Endometrium (tissue), 2 donors: ENCODE measurements at regions not wholly inside any gene's neighbourhood (a gene's known extent, or its start where the extent isn't known, plus 50 kb on each side); places are given as distances from the start of the nearest gene placed in this dataset.
"Not testable (repeated sequence)": the region's sequence is repeated elsewhere in the genome, so short reads cannot be mapped to it uniquely, and the experiment has no call there.

Experiments used
- FAIRE-seq: peaks from 2 replicates; lab custom pipeline; 2012; peaks lifted over from hg19 to GRCh38; lab: Jason Lieb, UNC
- donor health status: control.
- donor health status: control.

DNA sequence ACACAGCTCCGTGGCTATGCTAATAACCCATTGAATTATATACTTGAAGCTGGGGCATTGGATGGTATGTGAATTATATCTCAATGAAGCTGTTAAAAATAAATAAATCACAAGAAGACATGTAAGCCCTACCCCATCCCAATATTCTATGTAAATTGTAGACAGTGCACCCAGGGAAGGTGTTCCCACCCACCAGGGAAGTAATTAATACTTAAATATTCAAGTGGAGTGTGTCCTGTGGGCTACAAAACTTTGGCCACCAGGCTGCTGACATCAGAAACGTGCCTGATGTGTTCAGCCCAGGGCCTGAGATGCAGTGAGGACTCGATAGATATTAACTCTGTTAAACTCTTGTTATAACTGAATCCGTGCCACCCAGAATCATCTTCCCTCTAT lies 240.4 kb upstream of the RREB1 start:
- no peak for FAIRE-seq

DNA sequence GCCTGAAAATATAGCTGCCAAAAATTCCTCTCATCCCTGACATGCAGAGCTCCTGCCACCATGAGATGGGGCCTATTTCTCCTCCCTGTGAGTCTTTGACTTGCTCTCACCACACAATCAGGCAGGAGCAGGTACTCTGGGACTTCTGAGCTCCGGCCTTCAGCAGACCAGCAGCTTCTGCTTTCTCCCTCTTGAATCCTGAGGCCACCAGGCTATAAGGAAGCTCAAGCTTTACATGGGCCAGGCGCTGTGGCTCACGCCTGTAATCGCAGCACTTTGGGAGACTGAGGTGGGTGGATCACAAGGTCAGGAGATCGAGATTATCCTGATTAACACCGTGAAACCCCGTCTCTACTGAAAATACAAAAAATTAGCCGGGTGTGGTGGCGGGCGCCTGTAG lies 238.7 kb upstream of the RREB1 start:
- no peak for FAIRE-seq

DNA sequence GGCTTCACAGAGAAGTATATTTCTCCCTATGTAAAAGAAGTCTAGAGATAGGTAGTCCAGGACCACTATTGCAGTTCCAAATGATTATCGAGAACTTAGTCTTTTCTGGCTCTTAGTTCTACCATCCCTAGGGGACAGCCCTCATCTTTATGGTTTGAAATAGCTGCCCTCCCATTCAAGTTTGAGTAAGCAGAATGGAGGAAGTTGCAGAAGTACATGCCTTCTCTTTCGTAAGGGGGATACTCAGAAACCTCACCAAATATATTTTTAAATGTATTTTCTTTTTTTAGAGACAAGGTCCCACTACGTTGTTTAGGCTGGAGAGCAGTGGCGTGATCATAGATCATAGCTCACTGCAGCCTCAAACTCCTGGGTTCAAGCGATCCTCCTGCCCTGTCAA lies 236.8 kb upstream of the RREB1 start:
- no peak for FAIRE-seq

DNA sequence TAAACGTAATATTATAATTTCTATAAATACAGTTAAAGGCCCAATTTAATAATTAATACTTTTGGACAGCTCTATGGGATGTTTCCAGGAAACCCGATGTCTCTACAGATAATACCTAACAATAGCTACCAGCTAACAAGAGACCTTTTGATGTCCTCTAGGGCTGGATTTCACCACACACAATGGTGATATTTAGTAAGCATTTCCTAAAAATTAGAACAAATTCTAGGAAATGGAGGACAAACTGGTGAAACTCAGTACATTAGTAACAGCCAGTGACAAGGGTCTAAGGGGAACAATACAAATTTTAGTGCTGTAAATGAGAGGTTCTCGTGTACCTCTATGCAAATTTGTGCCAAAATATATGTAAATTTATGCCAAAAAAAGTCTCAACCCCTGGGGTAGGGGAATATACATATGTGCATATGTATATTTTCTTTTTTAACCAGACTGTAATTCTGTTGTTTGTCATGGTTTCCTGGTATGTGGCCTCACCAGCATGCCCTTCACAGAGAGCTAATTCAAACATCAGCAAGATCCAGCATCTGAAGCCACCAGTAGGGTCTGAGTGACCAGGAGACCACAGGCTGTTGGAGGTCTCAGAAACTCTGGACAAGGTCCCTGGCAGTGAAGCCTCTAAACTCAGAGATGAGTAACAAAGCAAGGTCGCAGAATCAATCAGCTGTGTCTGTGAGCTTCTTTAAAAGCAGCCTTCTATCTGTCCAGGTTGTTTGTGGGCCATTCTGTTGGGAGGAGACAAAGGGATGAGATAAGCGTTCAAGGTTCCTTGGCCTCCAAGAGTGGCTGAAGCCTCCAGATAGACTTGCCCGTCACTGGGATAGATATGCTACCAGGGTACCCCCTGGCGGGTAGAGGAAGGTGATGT lies 235.1 kb upstream of the RREB1 start:
- FAIRE-seq, result no peak

DNA sequence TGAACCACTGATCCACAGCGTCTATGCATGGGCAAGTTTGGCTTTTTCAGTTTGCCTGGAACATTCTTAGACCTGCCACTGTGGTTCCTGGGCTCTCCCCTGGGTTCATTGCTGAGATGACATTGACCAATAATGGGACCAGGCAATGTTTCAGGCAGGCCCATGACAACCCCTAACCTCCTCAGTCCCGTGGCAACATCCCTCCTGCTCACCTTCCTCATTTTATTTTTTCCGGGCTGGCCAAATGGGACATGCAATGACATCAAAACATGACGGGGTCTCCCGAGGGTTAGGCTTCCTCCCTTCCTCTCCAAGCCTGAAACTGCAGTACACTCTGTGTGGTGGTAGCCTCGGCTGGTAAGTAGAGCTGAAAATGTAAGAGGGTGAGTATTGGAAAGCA lies 234.0 kb upstream of the RREB1 start:
- FAIRE-seq, result no peak

DNA sequence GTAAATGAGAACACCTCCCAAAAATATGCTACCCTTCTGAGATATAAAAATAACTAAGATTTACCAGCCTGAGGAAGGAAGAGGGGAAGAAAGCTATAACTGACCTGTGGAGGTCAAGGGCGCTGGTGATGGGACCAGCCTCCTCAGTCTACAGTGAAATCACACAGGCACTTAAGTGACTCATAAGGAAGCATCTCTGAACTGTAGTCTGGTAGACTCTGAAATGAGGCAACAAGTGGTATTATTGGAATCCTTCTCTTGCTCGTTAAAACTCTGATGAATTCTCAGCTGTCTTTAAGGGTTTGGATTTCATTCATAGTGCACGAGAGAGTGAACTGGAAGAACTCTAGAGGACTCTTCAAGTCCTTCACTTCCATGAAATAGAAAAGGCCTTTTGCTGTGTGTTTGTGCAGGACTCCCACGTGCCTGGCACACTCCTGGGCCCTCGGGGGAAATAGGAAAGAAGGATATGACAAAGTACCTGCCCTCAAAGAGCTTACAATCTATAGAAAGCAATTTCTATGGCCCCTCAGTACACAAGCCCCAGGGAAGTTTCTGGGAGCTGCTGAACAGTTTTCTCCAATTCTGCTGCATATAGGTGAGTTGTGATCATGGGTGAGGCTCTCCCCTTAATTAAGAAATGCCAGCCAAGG lies 231.8 kb upstream of the RREB1 start:
- no peak for FAIRE-seq

DNA sequence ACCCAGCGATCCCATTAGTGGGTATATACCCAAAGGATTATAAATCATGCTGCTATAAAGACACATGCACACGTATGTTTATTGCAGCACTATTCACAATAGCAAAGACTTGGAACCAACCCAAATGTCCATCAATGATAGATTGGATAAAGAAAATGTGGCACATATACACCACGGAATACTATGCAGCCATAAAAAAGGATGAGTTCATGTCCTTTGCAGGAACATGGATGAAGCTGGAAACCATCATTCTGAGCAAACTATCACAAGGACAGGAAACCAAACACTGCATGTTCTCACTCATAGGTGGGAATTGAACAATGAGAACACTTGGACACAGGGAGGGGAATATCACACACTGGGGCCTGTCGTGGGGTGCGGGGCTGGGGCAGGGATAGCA lies 230.0 kb upstream of the RREB1 start:
- FAIRE-seq, result not testable (repeated sequence)

DNA sequence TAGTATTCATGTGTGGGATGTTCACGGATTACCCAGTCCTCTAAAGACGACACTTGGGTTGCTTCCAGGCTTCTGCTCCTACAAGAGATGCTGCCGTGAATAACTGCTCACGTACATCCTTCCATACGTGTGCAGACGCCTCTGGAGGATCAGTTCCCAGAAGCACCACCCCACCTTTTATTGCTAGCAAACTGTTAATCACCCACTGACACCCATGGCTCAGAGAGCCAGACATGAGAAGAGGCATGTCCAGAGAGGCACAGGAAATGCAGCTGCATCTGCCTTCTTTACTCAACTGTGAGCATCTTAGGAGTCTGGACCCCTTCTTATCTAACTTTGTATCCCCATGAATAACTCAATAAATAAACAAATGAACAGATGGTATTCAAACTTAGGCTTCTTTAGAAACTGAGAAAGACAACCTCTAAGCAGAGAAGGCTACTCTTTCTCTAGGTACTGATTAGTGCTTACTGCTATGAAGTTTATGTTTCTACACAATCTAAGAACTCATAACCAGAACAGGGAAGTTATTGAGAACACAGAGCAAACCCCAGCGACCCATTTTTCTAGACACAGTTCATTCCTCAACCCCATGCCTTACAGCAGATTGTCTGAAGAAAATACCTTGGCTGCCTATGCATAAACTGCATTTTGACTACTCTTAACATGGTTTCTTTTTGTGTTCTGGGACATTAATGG lies 228.7 kb upstream of the RREB1 start:
- FAIRE-seq, result no peak

DNA sequence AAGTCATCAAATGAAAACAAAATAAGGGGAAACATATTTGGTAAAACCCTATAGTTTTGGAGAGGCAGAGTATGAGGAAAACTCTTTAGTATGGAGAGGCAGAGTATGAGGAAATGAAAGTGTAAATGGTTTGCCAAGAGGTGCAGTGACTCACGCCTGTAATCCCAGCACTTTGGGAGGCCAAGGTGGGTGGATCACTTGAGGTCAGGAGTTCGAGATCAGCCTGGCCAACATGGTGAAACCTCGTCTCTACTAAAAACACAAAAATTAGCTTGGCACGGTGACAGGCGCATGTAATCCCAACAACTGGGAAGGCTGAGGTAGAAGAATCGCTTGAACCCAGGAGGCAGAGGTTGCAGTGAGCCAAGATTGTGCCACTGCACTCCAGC lies 228.2 kb upstream of the RREB1 start:
- FAIRE-seq, result not testable (repeated sequence)

DNA sequence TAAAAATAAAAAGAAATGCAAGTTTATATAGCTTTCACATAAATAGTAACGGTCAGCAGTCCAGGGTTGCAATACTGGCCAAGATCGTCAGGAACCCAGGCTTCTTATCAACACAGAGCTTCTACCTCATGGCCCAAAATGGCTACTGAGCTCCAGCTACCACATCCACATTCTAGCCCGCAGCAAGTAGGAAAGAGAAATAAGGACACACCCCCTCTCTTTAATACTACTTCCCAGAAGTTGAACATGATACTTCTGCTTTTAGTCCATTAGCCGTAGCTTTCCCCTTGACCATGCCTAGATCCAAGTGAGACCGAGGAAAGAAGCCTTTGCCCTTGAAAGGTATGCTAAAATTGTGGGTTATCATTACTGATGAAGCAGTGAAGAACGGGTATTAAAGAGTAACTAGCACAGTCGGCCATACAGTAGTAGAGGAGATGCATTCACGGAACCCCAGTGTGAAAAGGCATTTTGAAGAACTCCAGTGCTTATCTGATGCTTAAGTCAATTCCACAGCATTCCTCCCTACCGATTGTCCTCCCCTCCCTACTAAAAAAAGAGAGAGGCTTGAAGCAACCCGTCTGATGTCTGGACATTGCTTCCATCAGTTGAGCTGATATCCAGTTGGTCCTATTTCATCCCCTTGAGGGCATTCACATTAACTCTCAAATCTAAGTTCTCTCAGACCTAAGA lies 226.9 kb upstream of the RREB1 start:
- no peak for FAIRE-seq

DNA sequence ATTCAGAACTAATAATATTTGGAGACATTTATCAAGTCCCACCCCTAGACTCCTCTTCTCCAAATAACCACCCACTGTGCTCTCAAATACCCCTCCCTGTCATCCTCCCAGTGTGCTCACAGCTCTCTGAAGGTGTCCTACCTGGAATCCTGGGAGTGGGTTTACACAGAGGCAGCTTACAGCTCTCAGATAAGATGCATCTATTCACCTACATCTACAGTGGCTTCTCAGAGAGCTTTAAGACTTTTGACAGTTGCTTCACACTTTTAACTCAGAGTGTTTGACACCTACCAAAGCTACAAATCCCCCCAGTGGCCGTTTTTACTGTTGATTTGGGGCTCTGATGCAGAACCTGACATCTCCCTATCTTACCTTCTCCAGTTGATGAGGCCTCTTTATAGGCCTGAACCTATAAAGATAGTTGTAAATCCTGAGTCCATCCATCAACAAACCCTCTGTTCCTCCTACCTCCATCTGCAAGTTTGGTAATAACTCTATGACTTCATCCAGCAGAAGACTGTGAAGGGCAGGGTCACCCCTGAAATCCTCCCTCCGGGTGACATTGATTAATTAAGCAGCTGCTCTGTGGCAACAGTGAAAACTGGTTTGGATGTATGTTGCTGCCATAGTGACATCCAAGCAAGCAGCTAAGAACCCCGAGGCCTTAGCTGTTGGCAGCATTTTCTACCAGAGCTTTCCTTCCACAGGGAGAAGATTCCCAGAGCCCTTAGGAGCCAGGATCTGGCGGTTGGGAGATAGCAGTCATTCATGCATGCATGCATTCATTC lies 226.1 kb upstream of the RREB1 start:
- FAIRE-seq, result no peak

DNA sequence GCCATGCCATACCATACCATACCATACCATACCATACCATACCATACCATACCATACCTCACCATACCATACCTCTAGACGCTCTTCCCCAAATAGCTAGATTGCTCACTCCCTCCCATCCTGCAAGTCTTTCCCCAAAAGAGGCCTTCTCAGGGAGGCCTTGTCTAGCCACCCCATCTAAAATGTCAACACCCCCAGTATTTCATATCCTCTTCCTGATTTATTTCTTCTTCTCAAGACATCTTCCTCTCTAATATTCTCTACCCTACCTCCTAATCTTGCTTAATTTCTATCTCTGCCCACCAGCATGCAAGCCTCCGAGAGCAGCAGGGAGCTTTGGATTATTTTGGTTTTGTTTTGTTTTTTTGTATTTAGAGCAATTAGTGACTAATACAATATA lies 225.2 kb upstream of the RREB1 start:
- no peak for FAIRE-seq

DNA sequence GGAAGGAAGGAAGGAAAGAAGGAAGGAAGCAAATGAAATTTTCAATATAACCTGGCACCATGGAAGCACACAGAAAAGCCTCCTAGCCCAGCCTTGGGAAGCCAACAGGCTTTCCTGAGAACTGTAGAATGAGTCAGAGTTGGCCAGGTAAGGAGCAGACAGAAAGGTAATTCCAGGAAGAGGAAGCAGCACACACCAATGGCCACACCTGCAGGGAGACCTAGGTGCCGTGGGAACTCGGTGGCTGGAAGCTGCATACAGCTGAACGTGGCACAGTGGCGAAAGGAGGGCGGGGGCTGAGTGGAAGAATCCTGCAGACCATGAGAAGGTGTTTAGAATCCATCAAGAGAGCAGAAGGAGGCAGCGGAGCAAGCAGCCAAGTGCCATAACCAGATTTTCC lies 224.8 kb upstream of the RREB1 start:
- FAIRE-seq, result no peak

DNA sequence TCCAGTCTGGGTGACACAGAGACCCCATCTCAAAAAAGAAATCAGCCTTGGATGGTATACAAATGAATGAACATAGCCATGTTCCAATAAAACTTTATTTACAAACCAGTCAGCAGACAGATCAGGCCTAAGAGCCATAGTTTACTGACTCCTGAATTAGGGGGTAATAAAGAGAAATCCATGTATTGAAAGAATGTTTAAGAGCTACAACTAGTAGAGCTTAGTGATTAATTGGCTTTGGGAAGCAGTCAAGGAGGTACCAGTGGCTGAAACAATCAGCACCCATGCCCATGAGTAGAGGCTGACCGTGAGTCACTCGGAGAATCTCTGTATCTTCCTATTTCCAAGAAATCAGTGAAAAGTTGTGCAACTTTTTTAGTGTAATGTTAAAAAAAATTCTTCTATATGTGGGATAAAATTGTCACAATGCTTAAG lies 223.6 kb upstream of the RREB1 start:
- FAIRE-seq, result no peak

DNA sequence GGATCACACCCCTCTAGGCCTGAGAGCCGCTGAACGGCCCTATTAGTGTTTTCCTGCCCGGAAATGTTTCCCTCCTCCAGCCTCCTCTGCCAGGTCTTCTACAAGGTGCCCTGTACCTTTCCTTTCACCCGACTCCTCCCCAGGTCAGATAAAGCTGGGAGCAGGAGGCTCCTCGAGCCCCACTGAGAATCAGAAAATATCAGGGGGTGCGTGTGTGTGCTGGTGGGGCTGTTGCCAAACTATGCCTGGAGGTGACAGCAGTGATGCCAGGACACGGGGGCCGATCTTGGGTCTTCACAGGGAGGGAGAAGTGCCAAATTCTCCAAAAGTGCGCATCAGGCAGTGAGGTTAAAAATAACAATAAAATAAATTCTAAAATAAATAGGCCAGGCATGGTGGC lies 222.8 kb upstream of the RREB1 start:
- FAIRE-seq, result no peak

DNA sequence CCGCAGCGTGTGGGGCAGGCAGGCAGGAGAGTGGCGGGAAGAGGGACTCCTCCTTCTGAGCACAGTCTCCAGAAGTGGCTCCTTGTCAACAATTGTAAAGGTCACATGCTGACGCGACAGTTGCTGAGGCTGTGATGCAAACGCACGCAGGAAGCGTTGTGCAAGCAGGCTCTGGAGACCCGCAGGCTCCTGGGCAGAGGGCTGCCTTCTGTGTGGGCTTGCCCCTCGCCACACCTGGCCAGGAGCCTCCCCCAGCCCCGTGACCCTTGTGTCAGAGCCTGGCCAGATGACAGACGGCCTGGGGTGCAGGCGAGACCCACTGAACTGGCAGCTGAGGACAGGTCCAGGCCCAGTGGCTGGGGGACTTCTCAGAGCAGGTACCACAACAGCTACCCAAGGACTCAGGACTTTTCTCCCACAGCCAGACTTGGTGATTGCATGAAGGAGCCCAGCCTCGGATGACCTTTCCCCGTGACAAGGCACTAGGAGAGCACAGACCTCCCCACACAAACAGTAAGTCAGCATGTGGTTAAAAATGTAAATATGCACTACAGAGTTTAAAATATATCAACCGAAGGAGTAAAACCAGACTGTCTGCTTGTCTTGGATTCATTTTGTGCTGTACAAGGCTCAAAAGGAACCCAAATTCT lies 222.1 kb upstream of the RREB1 start:
- FAIRE-seq, result no peak

DNA sequence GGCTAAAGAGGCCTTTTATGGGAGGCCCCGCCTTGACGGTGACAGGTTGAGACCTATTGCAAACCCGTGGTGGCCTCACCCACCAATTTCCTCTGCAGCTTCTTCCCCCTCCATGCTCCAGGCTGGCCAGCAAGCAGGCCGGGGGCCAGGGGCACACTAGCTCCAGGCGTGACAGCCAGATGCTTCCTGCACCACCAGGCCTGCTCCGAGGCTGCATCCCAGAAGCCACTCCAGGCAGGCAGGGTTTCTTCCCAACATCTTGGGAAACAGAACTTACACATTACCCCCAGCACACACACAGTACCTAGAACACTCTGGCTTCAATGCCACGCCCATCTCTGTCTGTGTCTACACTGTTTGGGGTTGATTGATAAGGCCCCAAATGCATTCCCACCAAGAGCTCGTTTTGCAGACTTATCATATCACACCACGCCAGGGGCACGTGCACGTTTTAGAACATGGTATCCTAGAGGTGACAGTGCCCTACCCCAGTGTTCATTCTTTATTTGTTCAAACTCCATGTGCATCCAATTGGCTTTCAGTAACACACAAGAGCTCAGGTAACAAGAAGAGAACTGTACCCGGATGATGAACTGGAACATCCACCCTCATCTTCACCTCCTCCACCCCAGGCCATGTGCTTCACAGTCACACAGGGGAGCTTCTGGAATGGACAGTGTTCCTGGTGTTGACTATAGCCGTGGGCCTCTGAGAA lies 221.4 kb upstream of the RREB1 start:
- FAIRE-seq, result no peak

DNA sequence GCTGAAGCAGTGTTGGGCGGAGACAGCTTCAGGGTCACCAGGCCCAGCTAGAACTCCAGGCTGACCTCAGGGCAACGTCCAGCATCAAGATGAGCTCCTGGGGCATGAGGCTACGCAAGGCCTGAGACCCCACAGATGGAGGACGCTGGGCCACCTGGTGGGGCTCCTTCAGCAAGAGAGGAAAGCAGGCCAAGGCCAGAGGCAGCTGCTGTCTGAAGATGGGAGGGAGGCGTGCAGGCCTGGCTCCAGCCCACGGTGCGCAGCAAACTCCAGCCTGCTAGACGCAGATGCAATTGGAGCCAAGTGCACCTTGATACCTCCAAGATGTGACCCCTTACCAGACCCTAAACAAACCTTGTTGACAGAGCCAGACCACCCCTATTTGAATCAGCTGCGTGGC lies 220.9 kb upstream of the RREB1 start:
- FAIRE-seq, result no peak

DNA sequence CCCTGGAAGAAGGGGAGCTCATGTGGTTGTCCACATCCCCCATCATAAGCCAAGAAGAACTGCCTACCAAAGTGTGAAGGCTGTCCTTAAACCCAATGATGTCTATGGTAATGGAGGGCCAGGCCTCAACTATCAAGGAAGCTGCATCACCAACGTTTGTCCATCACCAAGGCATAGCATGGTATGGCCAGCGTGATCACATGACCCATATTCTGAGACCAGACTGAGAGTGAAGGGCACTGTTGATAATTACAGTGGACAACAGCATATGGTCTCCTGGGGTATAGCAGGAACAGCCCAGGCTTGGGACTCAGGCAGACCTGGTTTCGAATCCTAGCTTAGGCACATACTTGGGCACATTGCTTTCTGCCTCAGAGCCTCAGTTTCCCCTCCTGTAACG lies 218.2 kb upstream of the RREB1 start:
- FAIRE-seq, result no peak

DNA sequence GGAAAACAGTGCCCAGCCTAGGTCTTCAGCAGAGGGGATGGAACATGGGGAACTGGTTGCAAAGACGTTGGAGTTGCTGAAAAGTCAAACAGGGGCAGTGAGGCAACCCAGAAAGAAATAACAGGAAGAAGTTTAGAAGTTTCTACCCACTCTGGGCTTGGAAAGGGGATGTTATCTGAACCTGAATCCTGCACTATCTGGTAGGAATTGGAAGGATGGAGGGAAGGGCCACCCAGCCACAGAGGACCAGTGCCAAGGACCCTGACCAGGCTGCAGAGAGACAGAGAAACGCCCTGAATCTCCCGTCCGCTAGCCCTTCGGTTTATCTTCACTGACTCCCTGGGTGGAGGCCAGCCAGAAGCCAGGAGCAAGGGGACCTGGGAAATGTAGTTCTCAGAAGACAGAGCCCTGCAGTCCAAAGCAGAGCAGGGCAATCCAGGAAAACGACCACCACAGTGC lies 217.3 kb upstream of the RREB1 start:
- no peak for FAIRE-seq
